Esophagus mucosa (tissue), 1 donor: ENCODE measurements at regions not wholly inside any gene's neighbourhood (a gene's known extent, or its start where the extent isn't known, plus 50 kb on each side); places are given as distances from the start of the nearest gene placed in this dataset.

Experiments
- ATAC-seq: fragments of 200-7000 bp; cut with Tn5 transposase; one replicate; pipeline ENCODE4 v1.9.1; 2020
- donor health status: DM: yes; HTN: yes; CAD: no.

DNA sequence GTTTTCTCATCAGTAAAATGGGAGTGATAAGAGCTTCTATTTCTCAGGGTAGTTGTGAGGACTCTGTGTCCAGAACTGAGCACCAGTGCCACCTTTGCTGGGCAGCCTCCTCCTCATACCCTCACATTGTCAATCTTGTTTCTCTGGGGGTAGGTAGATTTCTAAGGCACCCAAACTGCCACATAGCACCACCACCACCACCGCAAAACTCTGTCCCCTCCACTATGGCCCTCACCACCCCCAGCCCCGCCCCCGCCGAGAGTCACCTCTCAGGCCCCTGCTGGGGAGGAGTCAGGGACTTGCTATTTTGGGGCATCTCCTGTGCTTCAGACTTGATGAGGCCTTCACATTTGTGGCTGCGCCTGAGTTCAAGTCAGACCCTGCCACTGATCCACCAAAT is 549.2 kb downstream of the PTPRU start:
- ATAC-seq, result no peak

DNA sequence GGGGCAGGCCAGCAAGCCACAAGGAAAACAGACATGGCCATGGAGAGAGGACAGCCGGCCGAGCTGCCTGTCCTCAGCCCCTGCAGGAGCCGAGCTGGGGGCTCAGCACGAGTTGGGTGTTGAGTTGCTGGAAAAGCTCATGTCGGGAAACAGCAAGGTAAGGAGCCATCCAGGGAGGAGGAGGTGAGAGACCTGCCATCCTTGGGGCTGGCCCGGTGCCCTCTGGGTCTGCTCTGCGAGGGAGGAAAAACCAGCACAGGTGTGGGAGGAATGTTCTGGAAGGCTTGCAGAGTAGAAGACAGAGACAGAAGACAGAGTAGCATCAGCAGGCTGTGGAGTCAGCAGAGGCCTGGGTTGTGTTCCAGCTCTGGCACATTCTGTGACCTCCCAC is 548.8 kb downstream of the PTPRU start:
- no peak for ATAC-seq

DNA sequence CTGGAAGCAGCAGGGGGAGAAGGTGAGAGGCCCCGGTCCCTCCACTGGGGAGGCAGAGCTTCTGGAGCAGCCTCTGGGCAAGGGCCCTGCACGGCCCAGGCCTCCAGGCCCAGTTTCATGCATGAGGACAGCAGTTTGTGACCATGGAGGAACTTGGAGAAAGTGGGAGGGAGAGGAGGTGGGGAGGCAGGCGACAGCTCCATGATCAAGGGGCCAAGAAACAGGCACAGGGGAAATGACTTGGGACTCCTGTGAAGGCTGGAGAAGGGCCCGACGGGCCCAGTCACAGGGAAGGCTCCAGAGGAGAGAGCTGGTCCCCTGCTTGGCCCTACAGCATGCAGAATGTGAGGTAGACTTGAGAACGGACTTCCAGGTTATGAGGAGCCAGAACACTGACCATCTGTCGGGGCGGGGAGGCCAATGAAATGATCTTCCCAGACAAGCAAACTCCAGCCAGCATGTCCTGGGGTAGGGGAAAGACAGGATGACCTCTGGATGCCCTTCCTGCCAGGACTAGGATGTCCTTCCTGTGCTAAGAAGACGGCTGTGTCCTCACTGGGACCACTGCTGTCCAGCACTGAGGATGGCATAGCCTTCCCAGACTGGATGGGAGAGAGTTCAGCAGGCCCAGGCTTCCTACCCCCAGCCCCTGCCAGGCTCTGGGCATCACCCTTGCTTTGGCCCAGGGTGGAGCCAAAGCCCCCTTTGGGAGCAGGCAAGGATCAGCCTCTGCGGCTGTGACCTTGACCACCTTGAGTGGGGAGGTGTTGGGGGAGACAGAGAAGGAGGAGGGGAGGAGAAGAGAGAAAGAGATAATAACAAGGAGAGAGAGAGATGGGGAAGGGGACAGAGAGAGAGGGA is 548.2 kb downstream of the PTPRU start:
- no peak for ATAC-seq

DNA sequence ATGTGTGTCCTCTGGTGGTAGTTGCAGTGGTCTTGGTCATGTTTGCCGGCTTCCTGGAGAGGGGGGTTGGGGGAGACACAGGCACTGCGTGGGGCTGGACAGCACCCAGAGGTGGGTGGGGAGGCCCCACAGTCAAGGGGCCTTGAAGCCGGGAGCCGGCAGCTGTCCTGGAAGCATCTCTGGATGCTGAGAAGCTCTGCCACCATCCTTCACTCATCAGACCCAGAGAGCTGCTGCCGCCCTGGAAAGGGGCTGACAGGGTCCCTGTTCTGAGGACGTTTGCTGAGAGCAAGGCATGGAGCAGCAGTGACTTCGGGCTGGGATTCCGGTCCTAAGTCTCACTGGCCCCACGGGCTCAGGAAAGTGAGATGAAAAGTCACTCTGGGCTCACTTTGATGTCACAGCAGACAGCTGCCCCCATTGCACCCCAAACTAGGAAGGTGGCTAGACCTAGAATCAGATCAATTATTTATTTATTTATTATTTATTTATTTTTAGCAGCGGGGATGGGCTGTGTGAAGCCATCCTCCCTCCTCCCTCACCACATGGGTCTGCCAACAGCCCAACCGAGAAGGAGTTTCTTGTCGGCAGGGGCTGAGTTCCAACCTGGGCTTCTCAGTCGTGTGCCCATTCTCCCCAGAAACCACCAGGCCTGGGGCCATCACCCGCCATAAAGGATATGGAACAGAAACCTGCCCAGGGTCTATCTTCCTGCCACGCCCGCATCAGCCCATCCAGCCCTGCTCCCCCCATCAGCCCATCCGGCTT is 547.4 kb downstream of the PTPRU start:
- ATAC-seq, result no peak

DNA sequence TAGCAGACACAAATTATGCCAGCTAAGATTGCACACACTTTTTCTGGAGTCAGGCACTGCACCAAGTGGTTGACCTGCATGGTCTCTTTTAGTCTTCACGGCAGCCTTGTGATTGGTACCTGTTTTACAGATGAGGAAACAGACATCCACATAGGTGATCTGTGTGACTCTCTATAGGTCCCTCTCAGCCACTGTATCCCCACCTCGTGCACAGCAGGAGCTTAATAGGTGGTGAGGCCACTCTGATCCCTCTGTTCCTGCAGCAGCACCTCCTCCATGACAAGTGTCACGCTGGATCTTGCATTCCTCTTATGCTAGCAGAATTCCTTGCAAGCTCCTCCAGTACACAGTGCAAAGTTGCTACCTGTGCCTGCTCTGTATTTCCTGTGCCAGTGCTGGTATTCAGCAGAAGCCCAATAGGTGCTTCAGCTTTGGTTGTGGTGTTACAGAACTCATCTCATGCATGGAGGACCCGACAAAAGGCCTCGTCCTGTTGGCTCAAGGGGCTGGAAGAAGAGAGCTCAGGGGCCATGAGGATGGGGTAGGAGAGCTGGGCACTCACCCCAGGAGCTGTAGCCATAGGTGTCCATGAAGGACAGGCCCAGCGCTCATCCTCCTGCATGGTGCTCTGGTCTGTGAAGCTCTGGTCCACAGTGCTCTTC is 546.7 kb downstream of the PTPRU start:
- no peak for ATAC-seq

DNA sequence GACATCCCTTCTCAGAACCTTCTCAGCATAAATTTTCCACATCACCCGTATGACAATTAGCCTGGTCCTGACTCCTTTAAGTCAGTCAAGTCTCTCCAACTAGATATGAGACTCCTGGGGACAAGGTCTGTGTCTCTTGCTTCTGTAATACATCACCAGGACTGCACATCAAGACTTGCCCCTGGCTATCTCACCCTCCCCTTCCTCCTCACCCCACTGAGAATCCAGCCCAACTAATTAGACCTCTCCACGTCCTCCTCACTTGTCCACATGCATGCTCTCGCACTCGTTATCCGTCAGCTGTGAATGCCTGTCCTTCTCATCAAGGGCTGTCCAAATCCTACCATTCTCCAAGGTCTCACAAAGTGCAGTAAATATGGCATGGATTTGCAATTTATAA is 542.8 kb downstream of the PTPRU start:
- no peak for ATAC-seq

DNA sequence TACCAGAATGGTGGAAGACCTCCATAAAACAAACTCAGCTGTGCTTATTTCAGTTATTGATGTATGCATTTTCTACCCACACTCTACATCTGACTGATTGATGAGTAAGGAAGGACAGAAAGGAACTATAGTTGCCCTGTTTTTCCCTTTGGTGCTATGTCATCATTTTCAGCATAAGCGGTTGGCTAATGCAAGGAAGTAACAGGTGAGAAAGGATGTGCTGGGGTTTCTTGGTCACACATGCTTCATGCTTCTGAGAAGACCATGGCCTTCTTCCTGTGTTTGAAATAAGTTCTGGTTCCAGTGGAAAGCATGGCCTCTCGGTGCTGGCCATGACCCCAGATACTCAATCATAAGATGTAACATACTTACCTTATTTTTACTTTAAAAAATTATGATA is 541.2 kb downstream of the PTPRU start:
- ATAC-seq, result no peak

DNA sequence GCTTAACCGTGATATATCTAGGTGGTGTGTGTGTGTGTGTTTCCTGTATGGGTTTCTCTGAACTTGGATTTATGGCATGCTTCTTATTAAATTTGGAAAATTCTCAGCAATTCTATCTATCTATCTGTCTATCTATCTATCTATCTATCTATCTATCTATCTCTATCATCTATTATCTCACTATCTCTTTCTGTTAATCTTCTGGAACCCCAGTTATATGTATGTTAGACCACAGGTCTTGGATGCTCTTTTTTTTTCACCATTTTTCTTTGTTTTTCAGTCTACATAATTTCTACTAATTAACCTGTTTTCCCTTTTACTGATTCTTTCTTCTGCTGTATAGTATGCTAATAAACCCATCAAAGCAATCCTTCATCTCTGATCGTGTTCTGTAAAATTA is 538.0 kb downstream of the PTPRU start:
- ATAC-seq, result no peak

DNA sequence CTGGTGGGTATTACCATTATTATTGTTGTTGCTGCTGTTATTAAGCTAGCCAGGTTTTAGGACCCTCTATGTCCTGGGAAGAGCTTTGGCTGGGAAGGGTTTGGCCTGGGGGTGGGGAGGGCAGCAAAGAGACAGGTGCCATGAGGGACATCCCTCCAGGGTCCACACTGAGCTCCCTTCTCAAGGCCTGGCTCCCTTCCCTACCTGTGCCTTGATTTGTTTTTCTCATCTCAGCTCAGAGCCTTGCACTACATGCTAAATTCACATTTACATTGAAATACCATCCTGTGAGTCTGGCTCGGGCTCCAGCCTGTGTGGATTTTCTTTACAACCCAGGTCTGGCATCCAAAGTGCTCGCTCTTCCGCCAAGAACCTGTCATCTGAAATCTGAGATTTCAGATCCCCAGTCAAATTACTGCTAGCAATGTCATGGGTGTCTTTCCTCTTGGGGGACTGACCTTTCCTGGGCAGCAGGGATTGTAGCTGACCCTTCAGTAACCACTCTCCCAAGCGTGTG is 536.3 kb downstream of the PTPRU start:
- ATAC-seq, result no peak

DNA sequence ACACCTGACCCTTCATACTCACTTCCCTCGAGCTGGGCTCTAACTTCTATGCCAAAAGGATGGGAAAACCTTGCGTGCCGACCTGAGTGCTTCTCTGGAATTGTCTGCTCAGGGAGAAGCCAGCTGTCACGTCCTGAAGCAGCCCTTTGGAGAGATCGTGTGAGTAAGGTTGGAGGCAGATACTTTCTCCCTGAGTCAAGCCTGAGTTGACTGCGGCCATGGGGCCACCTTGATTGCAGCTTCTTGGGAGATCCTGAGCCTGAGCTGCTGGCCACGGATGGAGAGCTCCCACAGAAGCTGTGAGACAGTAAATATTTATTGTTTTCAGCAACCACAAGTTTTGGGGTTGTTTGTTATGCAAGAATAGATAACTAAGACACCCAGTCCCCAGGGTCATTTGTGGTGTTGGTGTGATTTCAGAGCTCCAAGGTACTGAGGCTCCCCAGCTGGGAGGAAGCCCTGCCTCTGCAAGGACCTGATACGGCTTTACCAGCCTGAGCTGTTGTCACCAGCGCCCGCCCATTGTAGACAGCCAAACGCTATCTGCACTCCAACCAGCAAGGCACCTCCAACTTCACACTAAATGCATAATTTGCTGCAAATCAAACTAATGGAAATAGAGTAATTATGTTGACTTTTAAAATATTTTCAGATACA is 531.6 kb downstream of the PTPRU start:
- ATAC-seq, result no peak

DNA sequence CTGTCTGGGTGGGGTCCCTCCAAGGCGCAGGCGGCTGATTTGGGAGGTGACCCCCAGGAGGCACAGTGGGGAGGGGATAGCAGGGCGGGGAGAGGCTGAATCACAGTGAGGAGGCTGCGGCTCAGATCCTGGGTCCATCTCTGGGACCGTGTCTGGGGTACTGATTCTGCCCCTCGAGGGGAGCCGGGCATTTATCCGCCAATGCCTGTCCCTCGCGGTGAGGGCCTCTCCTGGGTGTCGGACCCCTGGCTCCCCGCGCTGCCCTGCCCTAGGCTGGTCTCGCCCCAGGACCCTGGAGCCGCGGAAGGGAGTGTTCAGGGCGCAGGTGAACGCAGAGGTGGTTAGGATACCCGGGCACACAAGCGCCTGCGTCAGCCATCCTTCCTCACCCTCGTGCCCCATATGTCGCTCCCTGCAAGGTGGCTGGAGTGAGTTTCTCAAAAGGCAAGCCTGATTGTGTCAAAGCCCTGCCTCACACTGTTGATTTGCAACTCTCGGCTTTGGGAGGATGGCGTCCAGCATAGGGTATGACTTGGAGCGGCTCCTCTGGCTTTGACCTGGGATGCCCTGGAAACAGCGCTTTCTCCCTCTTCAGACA is 530.9 kb downstream of the PTPRU start:
- no peak for ATAC-seq

DNA sequence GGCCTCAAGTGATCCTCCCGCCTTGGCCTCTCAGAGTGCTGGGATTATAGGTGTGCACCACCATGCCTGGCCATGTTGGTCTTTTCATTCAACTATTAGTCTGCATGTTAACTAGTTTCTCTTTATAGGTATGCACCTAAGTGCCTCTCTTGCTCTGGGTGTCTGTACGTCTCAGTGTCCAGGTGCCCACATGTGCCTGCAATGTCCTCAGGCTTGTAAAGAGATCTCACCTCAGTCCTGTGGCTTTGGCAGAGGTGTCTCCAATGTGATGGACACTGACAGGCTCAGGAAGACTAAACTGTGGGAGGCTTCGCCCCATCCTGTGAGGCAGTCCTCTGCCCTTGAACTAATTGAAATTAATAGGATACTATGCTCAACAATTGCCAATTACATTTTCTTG is 526.3 kb downstream of the PTPRU start:
- no peak for ATAC-seq

DNA sequence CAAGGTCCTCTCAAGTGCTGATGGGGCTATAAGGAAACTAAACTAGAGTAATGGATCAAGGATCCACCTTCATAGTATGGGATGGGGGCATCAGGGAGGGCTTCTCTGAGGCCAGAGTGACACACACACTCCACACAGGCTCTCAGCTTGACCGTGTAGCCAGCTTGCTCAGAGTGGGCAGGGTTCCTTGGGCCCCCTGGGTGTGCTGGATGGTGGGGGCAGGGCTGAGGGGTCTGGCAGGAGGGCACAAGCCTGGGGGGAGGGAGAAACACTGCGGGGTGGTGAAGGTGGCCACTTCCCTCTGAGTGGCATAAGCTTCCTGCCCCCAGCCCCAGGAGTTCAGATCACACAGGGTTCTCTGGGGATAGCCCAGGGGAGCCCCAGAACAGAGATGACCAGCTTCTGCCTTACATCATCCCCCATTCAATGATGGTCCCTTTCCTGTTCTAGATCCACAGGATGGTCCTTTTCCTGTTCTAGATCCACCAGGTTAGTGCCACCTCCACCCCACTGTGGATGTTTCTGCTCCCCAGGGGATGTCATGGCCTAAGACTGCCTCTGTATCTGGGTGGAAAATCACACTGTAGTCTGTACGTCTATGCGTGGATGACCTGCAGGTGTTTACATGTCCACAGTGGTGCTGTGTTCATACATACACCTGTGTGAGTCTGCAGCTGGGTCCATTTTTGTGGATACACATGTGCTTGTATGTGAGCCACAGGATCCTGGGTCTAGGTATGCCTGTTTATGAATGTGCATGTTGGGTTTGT is 525.0 kb downstream of the PTPRU start:
- ATAC-seq, result peak; percentile 26

DNA sequence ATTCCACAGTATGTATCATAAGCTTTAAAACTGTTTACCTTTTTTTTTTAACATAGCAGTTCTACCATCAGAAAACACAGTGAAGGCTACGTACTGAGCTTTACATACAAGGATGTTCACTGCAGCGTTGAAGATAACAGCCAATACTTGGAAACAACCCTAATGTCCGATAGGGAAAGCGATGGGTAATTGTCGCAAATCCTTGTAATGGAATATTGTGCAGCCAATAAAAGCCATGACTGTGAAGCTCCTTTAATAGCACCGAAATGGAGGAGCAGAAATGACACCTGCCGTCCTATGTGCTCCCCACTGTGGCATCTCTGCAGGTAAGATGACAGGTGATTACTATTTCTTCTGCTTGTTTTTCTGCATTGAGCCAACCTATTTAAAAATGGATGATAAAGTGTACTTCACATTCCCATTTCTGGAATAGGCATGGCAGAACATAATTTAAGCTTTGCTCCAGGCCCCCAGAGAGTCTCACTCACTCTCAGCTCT is 523.8 kb downstream of the PTPRU start:
- ATAC-seq, result no peak

DNA sequence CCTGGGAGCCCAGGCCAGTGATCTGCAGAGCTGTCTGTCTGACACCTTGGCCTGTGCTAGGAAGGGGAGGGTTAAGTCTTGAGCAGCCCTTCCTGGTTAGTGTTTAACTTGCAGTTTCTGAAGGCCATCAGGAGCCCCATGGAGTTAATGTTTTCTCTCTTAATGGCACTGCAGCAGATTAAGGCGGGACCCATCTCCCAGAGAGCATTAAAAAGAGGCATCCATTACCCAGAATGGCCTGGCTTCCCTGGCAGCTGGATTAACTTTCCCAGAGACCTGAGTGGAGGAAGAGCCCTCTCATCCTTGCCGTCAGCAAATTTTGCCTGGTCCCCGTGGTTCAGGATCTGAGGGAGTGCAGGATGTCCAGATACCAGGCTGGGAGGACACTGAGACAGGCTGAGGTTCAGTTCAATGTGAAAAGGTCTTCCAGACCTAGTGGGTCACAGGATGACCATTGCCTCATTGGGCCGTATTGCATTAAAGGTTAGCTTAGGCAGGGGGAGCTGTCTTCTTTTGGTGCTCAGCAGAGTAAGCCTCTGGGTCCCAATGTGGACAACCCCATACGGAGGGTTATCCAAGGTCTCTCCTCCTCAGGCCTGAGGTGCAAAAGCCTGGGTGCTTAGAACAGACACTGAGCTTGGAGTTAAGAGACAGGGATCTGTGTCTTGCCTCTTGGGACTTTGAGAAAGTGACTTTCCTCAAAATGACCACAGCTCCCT is 522.6 kb downstream of the PTPRU start:
- no peak for ATAC-seq

DNA sequence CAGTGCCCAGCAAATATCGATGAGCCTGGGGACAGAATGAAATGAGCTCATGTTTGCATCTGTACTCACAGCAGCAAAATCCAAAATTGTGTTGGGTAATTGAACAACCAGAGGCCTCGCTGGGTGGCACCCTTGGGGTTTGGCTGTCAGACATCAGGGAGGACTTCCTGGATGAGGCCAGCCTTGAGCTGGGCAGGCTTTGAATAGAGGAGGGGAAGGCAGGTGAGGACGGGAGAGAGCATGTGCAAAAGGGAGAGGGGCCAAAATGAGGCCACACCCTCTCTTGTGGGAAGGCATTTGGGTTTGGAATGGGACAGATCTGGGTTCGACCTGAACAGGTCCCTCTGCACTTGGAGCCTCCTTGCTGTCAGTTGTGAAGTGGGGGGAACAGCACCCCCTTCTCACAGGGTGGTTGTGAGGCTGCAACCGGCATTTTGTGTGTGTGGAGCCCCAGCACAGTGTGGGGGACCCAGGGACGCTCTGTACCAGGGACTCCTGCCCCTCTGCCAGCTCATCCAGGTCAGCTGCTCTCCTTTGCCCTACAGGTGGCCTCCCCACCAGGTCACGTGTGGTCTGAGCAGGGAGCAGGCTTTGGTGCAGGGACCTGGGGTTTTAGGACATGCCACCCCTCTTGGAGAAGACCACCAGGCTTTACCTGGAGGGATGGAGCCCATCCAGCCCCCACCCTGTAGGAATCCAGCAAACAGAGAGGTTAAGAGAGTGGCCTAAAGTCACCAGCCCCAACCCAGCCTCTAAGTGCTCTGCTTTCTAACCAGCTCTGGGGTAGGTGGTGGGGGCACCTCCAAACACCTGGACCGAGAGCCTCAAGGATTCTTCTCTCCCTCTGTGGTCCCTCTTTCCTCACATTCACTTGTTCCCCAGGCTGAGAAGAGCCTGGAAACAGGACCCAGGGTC is 521.8 kb downstream of the PTPRU start:
- ATAC-seq, result no peak

DNA sequence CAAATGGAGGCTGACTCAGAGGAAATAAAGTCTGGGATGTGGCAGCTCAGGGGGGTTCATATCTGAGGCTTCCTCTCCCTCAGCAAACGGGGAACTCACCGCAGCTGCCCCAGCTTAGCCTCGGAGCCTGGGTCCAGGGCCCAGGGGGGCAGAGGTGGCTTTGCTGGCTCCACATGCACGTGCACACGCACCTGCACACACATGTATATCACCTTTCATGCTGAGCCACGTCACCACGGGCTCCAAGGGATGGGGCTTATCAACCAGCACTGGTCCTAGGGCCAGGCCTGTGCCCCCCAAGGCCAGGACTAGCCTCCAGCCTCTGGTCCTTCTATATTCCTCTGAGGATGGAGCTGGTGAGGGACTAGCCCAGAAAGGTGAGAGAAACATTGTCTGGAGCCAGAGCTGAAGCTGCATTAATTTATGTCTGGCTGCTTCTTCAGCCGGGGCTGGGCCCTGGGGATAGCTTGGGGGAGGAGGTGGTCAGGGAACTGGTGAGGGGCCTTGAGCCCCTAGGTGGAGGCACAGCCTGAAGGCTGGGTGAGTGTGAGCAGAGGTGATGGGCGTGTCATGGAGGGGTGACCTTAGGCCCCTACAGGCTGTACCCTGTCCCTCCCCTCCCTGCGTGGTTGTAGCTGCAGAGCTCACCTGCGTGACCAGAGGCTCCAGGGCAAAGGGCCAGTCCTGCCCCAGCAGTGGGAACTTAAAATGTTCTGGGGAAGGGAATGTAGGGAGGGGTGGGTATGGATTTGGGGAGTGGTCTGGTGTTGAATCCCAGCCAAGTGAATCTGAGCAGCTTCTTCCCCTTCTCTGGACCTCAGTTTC is 520.8 kb downstream of the PTPRU start:
- no peak for ATAC-seq

DNA sequence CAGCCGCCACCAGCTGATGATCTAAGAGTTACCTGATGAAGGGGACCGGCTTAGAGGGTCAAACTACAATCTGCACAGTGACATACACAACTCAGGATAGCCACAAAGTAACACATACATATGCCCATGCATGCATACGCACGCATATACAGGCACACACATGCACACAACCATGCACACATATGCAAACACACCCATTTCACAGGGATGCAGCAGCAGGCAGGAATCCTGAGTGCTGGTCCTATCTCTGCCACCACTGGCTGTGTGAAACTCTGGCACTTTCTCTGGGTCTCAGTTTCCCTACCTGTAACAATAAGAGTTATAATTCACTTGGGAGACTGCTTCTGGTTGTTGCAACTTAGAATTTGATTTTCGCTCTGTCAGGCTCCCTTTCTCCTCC is 520.2 kb downstream of the PTPRU start:
- no peak for ATAC-seq

DNA sequence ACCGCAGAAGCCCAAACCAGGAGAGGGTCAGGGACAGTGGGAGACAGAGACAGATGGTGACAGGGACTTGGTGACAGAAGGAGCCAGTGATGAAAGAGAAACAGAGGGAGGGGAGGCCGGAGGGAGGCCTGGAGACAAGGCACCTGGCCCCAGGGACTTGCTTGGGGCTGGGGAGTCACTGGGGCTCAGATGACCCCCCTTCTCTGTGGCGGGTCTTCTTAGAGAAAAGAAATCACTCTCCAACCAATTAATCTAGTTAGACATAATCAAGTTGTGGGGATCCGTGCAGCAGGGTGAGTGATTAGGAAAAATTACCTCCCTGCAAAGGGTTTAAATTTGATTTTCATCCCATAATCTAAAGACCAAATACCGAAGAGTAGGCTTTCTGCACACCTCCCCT is 519.8 kb downstream of the PTPRU start:
- no peak for ATAC-seq
